ENCODE measurements at regions not wholly inside any gene's neighbourhood (a gene's known extent, or its start where the extent isn't known, plus 50 kb on each side); places are given as distances from the start of the nearest gene placed in this dataset.

GRCh38 chr2:41837610-41838009 lies 210.2 kb upstream of the PKDCC start:
- TF ChIP-seq CTCF (conservative IDR thresholded peaks at IDR 0.05; ENCODE audit: low read depth, low read length) = no peak
- H3K4me3 ChIP-seq (ENCODE audit: low read depth, low read length) = no peak overlapping the region
- DNase-seq (ENCODE audit: low read depth) = no peak

DNA sequence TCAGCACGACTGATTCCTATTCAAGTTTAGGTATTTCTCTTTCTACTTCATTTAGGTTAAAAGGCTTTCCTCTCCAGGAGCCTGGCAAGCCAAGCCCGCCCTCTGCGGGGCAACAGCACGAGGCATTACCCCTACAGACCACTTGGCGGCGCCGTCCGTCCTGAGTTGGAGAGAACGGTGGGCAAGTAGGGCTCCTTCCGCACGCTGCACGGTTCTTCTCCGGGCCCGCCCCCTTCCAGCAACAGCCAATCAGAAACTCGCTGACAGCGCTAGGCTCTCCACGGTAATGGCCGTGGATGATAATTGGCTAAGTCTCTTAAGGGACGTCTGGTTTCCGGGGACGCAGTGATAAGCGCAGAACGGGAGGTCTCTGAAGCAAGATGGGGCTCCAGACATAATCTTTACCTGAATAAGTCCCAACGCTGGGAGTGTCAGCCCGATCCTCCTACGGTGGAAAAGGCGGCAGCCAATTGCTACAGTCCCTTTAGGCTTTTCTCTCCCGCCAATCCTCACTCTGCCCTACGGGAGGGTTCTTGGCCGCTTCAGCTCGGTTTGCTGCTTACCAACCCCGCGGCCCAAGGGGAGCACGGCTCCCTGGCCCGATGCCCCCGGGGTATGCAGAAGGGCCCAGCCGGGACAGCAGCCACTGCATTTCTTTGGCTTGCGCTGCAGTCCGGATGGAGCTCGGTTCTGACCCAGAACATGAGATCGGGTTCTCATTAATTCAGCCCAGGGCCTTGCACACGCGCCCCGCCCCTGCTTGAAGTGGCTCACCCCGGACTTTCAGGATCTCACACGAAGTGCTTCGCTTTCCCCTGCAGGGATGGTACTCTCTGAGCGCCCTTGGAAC lies 206.9 kb upstream of the PKDCC start:
- H3K4me3 ChIP-seq (ENCODE audit: low read depth, low read length) = peak overlapping the region; percentile 77
- DNase-seq (ENCODE audit: low read depth) = peak; percentile 99
- TF ChIP-seq CTCF (conservative IDR thresholded peaks at IDR 0.05; ENCODE audit: low read depth, low read length) = peak; percentile 99

DNA sequence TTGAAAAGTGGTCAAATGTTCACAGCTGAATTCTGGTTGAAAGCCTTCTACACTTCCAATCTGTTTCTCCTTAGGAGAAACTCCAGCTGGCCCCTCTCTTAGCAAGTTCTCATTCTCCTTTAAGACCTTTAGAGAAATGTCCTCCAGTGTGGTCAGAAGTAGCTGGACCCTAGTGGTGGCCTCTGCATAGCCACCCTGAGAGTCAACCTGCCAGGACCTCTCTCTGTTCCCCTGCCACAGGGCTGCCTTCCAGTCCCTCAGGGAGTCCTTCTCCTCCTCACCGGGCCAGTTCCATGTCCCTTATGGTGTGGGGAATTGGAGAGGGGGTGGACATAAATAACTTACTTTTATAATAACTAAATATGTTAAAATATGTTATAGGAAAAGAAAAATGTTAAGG lies 200.9 kb upstream of the PKDCC start:
- H3K4me3 ChIP-seq (ENCODE audit: low read depth, low read length) = no peak overlapping the region
- DNase-seq (ENCODE audit: low read depth) = no peak
- no peak for TF ChIP-seq CTCF (conservative IDR thresholded peaks at IDR 0.05; ENCODE audit: low read depth, low read length)

- H3K4me3 ChIP-seq (ENCODE audit: low read depth, low read length) = no peak overlapping the region
- peak; percentile 85 for DNase-seq (ENCODE audit: low read depth)
- no peak for TF ChIP-seq CTCF (conservative IDR thresholded peaks at IDR 0.05; ENCODE audit: low read depth, low read length)
Observed at GRCh38 chr2:41847744-41848441, 199.9 kb upstream of the PKDCC start.

DNA sequence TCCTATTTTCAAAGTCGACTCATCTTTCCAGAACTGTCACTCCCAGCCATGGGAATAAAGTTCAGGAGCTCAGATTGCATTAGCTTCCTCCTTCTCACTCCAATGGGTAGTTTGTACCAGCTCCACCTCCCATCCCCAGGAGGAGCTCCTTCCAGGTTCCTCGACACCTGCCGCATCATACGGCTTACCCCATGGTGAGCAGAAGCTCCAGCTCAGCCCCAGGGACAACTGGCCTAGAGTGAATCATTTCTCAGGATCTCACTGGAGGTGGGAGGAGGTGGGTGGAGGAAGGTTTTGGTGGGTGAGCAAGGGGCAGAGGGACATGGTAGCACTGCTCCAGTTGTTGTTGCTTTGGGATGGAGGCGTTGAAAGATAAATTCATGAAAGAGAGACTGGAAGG lies 196.3 kb upstream of the PKDCC start:
- no peak overlapping the region for H3K4me3 ChIP-seq (ENCODE audit: low read depth, low read length)
- TF ChIP-seq CTCF (conservative IDR thresholded peaks at IDR 0.05; ENCODE audit: low read depth, low read length) = no peak
- DNase-seq (ENCODE audit: low read depth) = no peak

DNA sequence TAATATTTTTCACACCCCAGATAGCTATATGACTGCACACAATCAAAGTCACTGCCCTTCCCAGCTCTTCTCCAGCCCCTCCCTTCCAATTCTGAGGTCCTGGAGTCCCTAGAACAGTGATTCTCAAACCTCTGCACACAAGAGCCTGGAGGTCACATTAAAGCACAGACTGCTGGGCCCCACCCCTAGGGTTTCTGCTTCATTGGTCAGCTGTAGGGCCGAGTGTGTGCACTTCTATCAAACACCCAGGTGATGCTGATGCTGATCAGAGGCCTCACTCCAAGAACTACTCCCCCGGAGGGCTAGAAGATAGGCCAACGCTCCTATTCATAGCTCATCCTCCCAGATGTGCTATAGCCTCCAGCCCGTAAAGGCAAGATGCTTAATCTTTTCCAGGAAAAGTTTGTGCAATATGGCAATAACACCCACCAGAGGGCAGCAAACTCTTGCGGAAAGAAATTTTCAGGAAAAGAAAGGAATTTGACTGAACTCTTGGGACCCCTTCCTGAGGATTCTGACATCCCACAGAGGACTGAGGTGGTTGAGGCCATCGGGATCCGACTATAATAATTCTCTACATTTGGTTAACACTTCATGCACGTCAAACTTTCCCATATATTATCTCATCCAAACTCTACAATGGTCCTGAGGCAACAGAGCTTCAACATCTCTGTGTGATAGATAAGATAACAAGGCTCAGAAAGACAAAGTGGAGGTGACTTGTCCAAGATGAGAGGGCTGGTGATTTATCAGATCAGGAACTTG lies 194.2 kb upstream of the PKDCC start:
- peak; percentile 82 for TF ChIP-seq CTCF (conservative IDR thresholded peaks at IDR 0.05; ENCODE audit: low read depth, low read length)
- peak; percentile 73 for DNase-seq (ENCODE audit: low read depth)
- no peak overlapping the region for H3K4me3 ChIP-seq (ENCODE audit: low read depth, low read length)
